SU-DHL-6 (cell line): ENCODE measurements at regions not wholly inside any gene's neighbourhood (a gene's known extent, or its start where the extent isn't known, plus 50 kb on each side); places are given as distances from the start of the nearest gene placed in this dataset.

Experiments used
- EZH2phosphoT487 ChIP-seq: fragments of 200-600 bp; sonication (generic), shearing (Covaris generic); conservative IDR thresholded peaks from 2 replicates; pipeline ENCODE4 v1.6.1; 2018; ENCODE audit warnings: mild to moderate bottlenecking, antibody characterized with exemption, low read length, moderate library complexity, mixed read lengths
- TF ChIP-seq, protein P1 (sequence below): fragments of 200-600 bp; sonication (generic); IDR thresholded peaks from one replicate; pipeline ENCODE4 v1.5.1; 2017; ENCODE audit warnings: antibody characterized with exemption, mild to moderate bottlenecking, low read length, moderate library complexity; ENCODE audit not compliant: insufficient read depth, poor library complexity, severe bottlenecking

DNA sequence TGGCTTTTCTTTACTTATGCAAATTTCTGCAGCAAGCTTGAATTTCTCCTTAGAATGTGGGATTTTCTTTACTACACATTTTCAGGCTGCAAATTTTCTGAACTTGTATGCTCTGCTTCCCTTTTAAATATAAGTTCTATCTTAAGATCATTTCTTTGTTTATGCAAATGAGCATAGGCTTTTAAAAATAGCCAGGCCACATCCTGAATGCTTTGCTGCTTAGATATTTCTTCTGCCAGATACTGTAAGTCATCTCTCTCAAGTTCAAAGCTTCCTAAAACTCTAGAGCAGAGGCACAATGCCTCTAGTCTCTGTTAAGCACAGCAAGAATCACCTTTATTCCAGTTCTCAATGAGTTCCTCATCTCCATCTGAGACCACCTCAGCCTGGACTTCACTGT is 685.9 kb upstream of the LRRC4C start:
- TF ChIP-seq, protein P1, sequence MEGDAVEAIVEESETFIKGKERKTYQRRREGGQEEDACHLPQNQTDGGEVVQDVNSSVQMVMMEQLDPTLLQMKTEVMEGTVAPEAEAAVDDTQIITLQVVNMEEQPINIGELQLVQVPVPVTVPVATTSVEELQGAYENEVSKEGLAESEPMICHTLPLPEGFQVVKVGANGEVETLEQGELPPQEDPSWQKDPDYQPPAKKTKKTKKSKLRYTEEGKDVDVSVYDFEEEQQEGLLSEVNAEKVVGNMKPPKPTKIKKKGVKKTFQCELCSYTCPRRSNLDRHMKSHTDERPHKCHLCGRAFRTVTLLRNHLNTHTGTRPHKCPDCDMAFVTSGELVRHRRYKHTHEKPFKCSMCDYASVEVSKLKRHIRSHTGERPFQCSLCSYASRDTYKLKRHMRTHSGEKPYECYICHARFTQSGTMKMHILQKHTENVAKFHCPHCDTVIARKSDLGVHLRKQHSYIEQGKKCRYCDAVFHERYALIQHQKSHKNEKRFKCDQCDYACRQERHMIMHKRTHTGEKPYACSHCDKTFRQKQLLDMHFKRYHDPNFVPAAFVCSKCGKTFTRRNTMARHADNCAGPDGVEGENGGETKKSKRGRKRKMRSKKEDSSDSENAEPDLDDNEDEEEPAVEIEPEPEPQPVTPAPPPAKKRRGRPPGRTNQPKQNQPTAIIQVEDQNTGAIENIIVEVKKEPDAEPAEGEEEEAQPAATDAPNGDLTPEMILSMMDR, result no peak
- TF ChIP-seq EZH2phosphoT487, result no peak
